Stimulated activated naive CD4-positive, alpha-beta T cell (primary cell): ENCODE measurements at regions not wholly inside any gene's neighbourhood (a gene's known extent, or its start where the extent isn't known, plus 50 kb on each side); places are given as distances from the start of the nearest gene placed in this dataset.

Source experiments
- DNase-seq, 6 experiments: peaks; one replicate each; lab custom pipeline; 2025; lab: John Stamatoyannopoulos, UW

DNA sequence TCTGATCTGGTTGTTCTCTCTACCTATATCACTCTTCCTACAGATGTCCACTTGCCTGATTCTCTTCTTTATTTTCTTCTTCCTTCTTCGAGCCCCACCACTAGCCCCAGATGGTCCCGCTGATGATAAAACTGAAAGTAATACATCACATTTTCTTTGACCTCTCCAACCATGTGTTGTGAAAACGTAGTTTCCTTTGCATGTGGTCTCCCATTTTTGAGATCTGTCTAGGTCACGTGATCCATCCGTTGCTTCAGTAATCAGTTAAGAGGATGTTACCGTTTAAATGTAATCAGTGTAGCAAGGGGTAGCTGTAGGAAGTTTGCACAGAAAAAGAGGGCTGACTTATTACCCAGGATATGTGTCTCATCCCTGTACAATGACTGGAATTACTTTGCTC is 426.3 kb upstream of the TLE4 start:
- DNase-seq: no peak

DNA sequence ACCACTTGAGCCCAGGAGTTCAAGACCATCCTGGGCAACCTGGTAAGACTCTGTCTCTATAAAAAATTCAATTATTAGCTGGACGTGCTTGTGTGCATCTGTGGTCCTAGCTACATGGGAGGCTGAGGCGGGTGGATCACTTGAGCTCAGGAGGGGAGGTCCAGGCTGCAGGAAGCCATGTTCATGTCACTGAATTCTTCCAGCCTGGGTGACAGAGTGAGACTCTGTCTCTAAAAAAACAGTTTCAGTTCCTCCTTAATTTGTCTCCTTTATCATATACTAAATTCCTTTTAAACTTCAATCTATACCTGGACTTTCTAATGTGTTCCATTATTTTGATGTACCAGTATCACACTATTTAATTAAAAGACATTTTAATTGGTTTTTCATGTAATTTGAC is 422.2 kb upstream of the TLE4 start:
- no peak for DNase-seq

DNA sequence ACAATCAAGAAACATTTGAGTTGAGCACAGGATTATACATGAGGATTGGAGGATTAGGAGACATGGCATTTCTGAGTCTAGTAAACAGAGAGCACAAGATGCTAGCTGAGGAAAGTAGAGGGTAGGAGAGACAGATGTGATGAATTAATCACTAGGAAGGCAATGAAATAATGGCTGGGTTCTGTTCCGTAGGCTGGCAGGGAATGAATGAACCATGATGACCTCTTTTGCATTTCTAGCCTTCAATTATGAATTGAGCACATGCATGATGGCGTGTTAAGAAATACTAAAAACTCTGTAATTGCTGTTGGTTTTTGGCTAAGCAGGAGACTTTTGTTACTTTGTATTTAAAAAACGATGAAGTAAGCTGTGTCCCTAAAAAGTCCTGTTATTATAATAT is 420.0 kb upstream of the TLE4 start:
- no peak for DNase-seq

DNA sequence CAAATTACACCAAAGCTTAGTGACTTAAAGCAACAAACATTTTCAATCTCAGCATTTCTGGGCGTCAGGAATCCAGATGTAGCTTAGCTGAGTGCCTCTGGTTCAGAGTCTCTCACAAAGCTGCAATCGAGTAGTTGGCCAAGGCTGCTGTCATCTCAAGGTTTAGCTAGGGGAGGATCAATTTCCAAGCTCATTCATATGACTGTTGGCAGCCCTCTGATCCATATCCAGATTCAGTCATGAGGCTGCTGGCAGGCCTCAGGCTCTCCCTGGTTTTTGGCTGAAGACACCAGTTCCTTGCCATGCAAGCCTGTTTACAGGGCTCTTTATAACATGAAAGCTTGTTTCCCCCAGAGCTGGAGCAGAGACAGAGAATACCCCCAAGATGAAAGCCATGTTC is 419.5 kb upstream of the TLE4 start:
- DNase-seq: no peak

DNA sequence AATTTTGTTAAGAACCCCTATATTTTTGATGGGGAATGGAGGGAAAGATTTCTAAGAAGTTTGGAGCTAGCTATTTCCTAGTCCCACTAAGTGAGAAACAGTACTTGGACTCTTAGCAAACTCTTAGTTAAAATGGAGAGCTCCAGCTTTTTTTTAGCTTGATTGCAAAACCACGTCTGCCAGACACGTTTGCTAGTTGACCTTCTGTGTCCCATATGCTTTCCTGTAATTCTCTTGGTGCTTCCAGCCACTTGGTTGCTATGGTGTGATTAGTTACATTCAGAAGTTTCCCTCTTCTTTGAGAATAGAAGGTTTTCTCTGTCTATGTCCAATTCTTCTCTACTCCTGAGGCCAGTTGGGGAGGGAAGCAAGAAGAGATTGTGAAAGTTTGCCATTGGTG is 417.0 kb upstream of the TLE4 start:
- DNase-seq: no peak

DNA sequence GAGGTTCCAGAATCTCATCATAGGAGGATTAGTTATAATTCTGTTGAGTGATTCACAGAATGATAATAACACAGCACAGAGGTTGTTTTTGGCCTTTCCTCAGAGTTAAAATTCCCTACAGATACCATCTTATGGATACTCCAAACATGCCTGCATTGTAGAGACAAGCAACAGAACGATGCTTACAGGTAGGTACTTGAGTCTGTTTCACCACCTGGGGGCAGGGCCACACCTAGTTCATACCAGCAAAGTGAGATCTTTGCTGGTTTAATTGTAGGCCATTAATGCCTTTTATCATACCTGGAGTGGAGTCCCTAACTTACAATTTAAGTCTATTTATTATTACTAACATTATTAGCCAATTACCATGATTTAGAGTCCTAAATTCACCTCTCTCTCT is 416.5 kb upstream of the TLE4 start:
- no peak for DNase-seq

DNA sequence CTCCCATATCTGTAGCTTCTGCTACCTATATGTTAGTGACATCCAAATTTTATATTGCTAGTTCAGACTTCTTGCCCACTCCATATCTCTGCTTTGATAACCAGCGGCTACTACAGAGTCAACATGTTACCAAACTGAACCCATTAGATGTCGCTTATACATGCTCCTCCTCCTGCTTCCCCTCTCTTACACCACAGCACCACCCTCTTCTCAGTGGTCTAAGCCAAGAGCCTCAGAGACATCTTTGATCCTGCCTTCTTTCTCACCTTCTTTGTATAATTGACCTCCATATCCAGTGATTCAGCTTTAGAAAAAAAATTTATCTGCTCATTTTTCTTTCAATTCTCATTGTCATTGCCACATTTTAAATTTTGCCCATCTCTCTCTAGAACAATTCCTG is 408.2 kb upstream of the TLE4 start:
- DNase-seq: no peak

DNA sequence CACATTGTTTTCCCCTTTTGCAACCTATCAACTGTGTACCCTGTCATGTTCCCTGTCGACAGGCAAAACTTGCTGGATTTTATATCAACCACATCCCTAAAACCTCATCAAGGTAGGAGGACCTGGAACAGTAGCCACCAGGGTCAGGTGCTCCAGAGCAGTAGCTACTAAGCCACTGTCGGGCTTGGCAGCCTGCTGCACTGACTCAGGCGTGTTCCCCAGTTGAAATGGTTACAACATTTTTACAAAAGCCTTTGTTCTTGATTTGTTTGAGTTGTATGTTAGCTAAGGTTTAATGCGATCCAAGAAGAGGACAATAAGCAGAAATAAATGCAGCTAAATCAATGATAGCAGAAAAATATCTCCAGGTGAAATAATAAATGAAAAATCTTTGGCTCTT is 407.4 kb upstream of the TLE4 start:
- DNase-seq: no peak

DNA sequence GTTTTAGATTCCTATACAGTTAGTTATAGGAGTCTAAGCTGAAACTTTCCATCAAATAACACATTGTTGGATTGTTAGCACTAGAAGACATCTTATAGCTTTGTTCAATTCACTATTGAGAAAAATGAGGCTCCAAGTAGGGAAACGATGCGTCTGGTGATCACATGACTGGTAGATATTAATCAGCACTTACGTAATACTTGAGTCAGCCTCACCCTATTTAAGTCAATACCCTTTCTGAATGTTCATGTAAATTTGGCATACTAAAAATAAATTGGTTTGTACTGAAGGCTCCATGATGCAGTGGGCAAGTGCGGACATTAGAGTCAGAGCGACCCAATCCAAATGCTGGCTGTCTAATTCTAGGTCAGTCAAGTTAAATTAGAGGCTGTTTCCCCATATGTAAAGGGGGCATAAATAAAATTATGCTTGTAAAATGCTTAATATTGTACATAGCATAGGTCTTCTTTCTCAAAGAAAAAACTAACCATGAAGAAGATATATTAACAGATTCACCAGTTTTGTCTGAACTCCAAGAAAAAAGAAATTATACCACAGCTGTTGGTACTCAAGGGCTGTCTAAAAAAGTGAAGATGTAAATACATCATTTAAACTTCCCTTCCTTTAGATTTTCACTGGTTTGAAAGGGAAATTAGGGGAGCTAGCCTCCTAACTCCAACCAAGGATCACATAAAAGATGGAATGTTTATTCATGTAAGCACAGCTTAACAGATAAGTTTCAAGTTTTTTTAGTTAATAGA is 406.6 kb upstream of the TLE4 start:
- DNase-seq: no peak

DNA sequence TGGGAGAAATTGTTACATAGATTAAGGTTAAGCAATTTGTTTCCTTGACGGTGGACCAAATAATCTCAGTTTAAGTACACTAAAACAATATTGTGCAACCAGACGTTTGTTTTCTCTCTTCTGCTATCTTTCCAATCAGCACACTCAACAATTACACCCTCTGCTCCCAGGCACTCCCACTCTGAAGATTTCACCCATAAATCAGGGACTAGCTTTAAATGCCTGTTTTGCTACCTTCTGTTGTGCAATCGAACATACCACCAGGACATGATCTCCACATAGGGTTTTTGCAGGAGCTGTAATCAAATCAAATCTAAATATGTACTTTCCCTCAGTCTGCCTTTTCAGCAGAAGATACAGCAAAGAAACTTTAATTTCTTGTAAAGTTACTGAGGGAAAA is 405.8 kb upstream of the TLE4 start:
- no peak for DNase-seq

DNA sequence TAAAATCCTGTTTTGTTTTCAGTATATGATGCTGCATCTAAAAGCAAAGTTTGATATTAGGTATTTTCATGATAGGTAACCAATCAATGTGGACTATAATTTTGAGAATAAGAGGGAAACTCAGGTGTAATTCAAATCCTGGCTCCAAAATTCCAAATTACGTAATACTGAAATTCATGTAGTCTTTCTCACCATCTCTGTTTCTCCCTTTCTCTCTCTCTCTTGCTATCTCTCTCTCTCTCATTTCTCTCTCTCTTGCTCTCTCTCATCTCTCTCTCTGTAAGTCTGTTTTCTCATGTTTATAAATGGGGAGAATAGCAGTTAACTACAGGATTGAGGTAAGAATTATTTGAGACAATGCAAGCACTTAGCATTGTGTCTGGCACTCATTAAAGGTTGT is 401.1 kb upstream of the TLE4 start:
- no peak for DNase-seq

DNA sequence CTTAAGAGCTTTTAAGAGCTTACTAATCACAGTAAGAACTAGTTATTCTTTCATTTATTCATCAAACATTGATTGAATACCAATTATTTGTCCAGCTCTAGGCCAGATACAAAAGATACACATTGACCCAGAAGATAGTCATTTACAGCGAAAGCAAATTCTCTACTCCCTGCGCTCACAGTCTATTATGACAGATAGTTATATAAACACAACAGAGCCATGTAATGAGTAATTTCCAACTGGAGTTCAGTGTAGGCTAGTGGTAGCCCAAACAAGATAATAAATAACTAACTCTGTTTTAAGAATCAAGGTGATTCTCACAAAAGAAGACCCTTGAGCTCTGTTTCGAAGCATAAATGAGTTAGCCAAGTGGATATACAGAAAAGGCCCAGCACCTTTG is 397.8 kb upstream of the TLE4 start:
- no peak for DNase-seq

DNA sequence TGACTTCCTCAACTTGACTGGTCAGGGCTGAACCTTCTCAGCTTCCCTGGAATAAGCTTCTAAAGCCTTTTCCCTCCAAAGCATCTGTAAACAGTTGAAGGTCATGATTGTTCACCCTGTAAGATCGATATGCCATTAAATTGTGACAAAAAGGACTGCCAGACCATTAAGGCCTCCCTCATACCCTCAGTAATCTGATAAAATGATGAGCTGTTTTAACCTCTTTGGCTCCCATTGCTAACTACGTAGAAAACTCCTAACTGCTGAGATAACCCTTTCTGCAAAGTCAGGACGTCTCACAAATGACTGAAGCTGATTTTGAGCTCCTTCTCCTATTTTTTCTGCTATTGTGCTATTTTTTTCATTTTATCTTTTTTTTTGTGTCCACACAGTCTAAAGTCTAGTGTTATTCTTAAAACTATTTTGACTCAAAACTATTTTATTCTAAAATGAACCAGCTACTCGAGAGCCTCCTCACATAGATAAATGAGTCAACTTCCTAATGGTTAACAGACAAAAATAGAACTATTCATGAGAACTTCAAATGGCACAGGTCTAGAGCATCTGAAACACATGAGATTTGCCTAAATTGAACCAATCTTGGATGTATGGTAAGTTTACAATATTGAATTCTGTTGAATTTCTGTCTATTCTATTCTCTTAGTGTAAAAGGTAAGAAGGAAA is 395.6 kb upstream of the TLE4 start:
- no peak for DNase-seq

DNA sequence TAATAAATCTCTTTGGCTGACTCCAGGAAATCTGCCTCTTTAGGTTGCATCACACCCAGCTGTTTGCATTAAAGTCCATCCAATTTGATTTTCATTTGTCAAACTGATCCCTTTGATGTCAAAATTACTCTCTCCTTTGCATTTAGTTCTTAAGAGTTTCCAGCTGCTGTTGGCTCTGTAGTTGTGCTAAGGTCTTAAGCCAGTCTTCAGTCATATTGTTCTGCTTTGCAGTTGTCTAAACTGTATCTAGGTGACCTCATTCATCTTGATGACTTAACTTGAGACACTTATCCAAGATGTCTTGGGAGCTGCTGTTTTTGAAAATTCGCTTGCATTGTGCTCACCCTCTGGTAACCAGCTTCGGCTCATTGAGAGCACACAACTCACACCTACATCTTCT is 386.9 kb upstream of the TLE4 start:
- no peak for DNase-seq

DNA sequence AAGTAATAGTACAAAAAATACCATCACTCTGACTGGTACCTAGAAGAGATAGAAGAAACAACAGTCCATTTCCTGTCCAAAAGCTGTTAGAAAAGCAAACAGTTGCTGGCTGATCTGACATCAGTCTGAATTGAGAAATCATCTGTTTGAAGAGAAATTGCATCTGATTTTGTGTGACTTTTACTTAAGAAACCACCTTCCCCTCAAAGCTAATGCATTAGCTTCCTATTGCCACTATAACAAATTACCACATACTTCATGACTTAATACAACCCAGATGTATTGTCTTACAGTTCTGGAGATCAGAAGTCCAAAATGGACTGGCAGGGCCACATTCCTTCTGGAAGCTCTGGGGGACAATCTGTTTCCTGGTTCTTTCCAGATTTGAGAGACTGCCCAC is 385.9 kb upstream of the TLE4 start:
- no peak for DNase-seq

DNA sequence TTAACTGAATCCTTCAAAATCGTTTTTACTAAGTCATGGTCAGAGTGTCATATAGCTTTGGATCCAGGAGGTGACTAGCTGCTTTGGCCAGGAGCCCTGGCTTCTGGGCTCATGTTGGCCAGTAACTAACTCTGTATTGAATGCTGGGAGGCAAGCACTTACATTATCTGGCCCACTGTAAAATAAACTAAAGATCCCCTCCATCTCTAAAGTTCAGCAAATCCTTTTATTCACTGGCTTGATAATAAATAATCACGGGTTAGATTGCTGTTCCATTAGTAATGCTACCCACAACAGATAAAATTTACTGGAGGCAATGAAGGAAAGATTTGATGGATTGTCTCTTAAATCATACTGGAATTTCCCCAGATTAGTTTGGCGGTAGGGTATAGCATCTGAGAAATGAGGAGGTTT is 382.2 kb upstream of the TLE4 start:
- no peak for DNase-seq

DNA sequence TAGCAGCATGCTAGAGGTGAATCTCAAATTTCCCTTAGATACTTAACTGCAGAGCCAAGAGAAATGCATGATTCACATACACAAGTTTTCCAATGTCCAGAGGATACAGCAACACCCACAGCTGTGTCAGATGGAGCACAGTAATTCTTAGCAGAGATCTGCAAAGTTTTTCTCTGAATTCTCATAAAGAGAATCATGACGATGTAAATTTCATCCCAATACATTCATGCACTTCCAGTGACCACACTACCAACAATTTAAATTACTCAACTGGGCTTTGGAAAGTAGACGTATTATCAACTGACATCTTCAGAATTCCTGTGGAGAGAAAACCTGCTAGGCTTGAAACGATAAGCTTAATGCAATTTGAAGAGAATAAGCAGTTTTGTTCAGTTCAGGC is 378.8 kb upstream of the TLE4 start:
- no peak for DNase-seq

DNA sequence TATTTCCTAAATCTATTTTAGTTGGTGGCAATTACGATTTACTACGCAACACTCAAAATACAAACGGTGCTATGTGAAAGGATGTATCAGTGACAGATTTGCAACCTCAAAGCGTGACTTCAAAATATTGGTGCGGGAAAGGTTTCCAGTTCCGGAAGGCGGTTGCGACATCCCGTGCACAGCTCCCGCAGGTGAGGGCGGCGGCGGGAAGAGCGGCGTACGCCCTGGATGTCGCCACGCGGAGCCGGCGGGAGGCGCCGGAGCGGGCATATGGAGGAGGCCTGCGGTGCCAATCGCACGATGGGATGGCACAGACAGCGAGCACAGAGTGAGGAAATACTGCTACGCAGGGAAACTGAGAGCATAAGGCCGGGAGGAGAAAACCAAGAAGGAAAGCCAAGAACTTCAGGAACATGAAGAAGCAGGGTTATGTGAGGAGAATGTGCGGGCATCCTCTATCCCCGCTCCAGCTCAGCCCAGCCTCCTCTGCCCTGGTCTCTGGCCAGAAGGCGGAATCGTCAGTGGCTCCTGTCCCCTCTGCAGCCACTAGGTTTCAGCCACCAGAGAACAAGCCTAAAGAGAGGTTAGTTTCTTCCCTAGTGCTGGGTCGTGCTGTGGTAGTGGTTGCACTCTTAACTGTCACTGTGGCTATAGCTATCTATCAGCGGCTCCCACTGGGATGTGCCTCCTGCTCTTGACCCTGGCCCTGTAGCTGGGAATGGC is 378.1 kb upstream of the TLE4 start:
- no peak for DNase-seq

DNA sequence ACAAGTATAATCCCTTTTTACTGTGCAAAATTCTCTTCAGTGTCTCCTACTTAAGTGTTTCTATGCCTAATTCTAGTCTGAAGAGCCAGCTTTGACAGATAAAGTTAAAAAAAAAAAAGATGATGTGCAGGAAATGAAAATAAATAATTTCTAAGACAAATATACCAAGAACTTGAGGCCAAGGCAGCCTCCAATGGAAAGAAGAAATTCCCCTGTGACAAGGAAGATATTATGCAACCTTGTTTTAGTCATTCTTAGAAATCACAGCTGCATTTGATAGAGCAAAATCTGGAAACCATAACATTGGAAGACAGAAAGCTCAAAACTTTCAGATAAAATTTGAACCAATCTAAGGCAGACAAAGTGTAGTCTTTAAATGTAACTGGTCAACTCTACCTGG is 375.9 kb upstream of the TLE4 start:
- DNase-seq: no peak

DNA sequence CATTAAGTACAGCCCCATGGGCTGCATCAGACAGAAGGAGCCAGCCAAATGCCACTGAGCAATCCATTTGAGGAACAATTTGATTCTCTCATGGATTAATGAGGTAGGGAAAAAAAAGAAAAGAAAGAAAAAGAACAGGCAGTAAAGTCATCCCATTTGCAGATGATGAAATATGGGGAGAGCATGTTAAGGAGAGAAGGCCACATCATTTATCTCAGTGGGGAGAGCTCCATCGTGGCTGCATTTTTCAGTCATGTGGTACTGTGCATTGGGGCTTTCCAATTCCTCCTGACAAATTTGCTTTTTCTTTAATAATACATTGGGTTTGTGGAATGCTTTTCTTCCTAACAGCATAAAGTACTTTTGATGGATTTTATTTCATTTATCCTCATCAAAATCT is 375.2 kb upstream of the TLE4 start:
- no peak for DNase-seq

DNA sequence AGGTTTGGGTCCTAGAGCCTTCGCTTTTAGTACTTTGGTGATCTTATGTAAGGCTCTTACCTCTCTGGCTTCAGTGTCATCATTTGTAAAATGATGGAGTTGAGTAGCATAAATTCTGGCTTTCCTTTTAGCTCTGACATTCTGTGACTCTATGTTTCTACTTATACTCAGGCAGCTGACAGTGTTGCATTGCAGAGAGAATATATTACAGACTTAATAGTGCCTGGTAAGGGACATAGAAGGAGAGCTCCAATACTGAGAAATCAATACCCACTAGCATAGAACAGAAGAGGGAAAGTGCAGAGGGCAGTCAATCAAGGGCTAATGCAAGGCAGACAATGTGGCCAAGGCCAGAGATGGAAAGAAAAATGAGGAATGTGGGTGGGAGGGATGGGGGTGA is 371.4 kb upstream of the TLE4 start:
- no peak for DNase-seq

DNA sequence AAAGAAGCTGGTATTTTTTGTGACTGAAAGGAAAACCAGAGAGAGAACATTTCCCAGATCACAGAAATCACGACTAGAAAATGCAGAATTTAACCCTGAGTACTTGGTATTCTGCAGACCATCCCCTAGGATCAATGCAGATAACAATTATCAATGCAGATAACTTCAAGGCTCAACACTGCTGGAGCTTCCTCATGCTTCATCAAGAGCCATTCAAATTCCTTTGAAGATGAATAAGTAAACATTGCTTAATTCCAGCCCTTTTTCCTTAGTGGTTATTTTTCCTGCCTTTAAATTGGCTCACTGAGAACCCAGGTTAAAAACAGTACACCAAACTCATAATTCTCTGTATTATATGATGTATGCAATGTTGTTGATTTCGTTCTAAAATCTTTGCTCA is 370.1 kb upstream of the TLE4 start:
- no peak for DNase-seq

DNA sequence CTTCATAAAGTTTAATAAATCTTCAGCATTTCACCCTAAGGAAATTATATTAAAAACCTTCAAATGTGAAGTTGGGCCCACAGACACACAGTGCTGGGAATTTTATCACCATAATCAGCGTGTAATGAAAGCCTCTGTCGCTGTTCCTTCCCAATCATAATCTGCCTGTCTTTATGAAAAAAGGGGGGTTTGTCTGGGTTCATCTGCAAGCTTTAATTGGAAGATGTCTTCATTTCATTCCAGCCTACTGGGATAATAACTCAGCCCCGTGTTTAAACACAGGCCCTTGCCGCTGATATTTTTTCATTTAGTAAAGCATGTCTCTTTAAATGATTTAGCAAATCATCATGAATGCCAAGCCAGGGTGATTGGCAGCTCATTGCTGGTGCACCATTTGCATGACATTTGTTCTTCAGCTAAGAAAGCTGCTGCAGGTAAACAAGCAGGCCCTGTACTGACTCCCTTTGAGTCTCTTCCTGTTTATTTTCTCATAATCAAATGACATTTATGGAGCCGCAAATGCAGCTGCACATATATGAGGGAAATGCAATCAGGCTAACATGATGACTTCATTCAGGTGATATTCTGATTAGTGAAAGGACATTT is 362.9 kb upstream of the TLE4 start:
- no peak for DNase-seq
